TTC549 (cell line): ENCODE measurements at regions not wholly inside any gene's neighbourhood (a gene's known extent, or its start where the extent isn't known, plus 50 kb on each side); places are given as distances from the start of the nearest gene placed in this dataset.
"Not testable (repeated sequence)": the region's sequence is repeated elsewhere in the genome, so short reads cannot be mapped to it uniquely, and the experiment has no call there.

ENCODE experiments used
- FAIRE-seq: peaks from 2 replicates; lab custom pipeline; 2012; peaks lifted over from hg19 to GRCh38; lab: Jason Lieb, UNC

GRCh38 chr5:103690676-103691075 is 128.1 kb upstream of the NUDT12 start:
- FAIRE-seq: no peak

DNA sequence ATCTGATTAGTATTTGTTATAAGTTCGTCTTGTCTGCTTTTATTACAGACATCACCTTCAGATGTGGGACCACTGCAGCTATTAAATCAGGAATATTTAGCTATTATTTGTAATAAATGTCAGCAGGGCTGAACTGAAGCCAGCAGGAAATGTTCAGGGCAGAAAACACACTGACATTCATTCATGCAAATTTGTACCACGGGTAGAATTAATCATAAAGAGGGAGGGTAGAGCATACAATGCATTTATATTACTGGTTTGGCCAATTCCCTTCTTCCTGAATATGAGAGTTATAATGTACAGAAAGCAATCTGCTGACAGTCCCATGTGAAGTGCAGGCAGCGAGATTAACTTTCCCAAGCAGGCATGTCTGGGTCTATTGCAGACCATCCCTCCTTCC is 117.3 kb upstream of the NUDT12 start:
- no peak for FAIRE-seq

GRCh38 chr5:103676198-103676597 is 113.6 kb upstream of the NUDT12 start:
- FAIRE-seq: not testable (repeated sequence)

GRCh38 chr5:103674739-103675138 is 112.2 kb upstream of the NUDT12 start:
- no peak for FAIRE-seq

GRCh38 chr5:103674251-103674650 is 111.7 kb upstream of the NUDT12 start:
- FAIRE-seq: no peak

- FAIRE-seq: no peak
These were observed 107.0 kb upstream of the NUDT12 start for GRCh38 chr5:103669615-103670014.

GRCh38 chr5:103668281-103668680 is 105.7 kb upstream of the NUDT12 start:
- FAIRE-seq: no peak

- FAIRE-seq: no peak
These were observed 104.5 kb upstream of the NUDT12 start for GRCh38 chr5:103667068-103667467.

DNA sequence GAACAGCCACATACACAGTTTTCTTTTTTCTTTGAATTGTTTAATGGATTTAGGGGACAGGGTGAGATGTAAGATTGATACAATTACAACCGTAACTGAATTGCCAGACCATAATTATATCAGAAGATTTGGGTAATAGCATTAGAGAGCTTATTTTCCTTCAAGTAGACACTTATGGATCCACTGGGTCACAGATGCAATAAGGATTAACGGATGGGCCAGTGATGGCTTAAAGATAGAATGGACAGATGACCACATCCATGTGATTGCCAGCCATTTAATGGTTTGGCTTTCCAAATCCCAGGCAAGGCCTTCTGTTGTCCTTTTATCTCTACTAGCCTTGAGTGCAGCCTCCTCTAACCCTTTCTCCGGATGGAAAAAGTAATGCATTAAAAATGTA is 94.7 kb upstream of the NUDT12 start:
- FAIRE-seq: no peak

GRCh38 chr5:103648086-103648485 is 85.5 kb upstream of the NUDT12 start:
- FAIRE-seq: no peak

DNA sequence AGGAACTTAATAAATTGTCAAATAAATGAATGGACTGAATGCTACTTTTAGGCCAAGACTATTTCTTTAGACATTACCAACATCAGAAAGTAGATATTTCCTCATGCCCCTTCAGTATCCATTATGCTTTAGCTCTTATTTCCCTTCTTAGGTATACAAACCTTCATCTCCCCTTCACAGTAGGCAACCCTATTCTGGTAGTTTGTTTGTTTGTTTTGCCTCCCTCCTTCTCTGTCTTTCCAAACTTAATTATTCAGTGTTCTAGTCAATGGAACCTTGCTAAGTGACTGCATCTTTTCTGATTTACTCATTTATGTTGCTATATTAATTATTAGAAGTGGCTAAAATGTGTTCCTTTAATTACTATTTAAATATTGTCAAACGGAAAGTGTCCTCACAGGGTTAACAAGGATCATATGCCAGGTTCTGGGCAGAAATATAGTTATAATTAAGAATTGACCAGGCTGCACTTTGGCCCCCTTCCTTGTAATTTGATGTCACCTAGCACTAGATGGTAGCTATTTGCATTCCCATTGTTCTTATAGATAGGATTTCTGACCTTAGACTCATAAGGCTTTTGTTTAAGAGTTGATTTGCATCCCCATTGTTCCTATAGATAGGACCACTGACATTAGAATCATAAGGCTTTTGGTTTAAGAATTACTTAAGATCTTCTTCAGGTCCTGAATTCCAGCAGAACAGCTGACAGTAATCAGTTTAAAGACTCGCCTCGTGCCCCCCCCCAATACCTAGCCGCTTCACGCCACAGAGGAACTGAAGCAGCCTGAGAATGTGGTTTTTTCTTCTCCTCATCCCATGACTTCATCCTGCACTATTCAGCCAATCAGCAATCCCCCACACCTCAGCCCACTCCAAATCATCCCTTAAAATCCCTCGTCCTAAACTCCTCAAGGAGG is 84.4 kb upstream of the NUDT12 start:
- FAIRE-seq: no peak

DNA sequence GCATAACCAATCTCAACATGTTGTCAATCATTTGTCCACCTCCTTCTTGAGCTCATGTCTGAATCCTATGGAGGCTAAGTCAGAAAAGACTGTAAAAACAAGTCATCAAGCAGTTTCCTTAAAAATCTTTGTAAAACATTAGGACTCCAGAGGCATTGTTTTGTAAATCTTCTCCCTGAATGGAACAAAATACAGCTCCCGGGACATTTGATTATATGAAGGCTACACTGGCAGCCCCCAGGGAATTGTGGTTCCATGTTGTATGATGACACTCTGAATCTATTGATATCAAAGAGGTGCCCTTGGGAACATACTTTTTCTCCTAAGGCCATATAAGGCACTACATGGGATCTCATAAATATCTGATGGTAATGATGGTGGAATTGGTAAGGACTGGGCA is 83.2 kb upstream of the NUDT12 start:
- no peak for FAIRE-seq

DNA sequence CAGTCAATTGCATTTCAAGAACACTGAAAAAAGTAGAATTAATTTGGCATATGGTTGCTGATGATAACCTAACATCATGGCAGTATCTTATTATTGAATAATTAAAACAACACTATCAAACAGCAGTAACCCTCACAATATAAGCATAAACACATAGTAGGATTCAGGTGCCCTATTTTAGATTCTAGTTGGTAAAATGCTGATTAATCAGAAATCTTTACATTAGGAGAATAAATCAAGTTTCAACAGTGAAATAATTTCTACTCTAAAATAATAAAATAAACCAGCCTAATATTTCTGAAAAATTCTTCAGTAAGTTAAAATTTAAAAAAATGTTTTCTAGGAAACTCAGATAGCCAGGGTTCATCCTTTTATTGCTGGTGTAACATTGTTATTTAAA is 76.4 kb upstream of the NUDT12 start:
- no peak for FAIRE-seq

GRCh38 chr5:103624675-103625074 is 62.1 kb upstream of the NUDT12 start:
- FAIRE-seq: no peak

GRCh38 chr5:103624035-103624480 is 61.5 kb upstream of the NUDT12 start:
- FAIRE-seq: no peak

GRCh38 chr5:103623425-103623824 is 60.8 kb upstream of the NUDT12 start:
- FAIRE-seq: no peak

- FAIRE-seq: no peak
These were observed 59.0 kb upstream of the NUDT12 start for GRCh38 chr5:103621548-103621930.

- FAIRE-seq: no peak
These were observed 58.4 kb upstream of the NUDT12 start for GRCh38 chr5:103620851-103621547.

DNA sequence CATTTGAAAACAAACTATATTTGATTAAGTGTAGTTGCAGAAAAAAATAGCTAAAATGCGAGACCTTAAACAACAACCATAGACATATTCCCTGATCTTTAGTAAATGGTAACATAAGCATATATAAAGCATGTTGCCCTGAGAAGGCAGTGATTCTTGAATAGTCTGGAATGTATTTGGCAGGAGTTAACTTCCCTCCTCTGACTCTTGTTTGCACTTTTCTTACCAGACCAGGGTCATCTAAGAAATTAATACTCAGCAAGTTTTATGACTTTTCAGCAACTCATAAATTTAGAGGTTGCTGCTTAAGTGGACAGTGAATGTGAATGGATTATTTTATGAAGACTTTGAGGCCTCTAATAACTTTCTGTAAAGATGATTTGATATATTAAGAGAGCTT is 55.3 kb upstream of the NUDT12 start:
- no peak for FAIRE-seq

DNA sequence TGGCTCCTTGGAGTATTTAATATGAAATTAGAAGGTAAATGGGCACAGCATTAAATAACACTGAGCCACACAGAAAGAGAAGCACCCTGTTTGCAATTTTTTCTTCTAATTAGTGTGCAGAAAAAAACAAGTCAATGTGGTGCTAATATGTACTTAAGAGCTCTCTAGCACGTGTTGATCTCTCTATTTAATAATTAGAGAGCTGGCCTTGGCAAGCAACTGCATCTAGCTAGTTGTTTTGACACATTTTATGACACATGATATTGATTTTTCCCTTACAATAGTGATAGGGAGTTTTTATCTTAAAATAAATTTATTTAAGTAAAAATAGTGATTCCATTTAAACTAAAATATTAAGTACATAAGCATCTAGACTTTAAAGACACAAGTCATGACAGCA is 54.5 kb upstream of the NUDT12 start:
- FAIRE-seq: no peak

DNA sequence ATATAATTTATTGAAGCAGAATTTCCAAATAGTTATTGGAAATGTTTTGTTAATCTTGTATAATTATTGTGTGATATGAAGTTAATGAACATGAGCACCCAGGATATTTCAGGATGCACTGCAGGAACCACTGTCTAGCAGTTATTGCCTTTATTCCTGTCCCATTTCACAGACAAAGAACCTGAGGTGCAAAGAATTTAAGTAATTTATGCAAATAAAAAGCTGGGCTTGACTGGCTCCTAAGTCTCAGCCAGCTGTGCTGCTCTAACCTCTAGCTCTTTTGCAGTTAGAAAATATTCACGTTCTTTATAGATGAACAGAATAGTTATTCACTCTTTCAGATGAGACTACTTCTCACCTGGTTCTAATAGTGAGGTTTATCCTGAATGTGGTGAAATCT is 50.0 kb upstream of the NUDT12 start:
- no peak for FAIRE-seq
